NCI-H2227 (cell line): ENCODE measurements at regions not wholly inside any gene's neighbourhood (a gene's known extent, or its start where the extent isn't known, plus 50 kb on each side); places are given as distances from the start of the nearest gene placed in this dataset.
A peak's percentile ranks its signal among the peaks of the same experiment; 100 is the strongest.

Experiments
- DNase-seq: peaks from one replicate; lab custom pipeline; 2025; ENCODE audit not compliant: unreplicated experiment; lab: John Stamatoyannopoulos, UW

DNA sequence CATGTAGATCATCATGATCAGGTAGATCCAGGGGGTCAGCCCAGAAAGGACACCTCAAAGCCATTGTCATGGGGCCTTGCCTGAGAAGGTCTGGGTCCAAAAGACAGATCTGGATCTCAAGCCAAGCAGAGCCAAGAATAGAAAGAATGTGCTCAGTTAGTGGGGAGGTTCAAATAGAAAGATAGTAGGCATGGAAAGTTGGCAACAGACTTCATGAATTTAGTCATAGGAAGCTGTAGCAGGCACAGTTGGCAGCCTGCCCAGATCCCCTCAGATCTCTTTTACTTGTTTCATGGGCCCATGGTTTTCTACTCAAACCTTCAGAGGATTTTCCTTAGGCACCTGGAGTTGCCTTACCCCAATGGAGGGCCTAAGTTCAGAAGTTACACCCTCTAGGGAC is 767.0 kb downstream of the SLC4A3 start:
- peak; percentile 12 for DNase-seq

DNA sequence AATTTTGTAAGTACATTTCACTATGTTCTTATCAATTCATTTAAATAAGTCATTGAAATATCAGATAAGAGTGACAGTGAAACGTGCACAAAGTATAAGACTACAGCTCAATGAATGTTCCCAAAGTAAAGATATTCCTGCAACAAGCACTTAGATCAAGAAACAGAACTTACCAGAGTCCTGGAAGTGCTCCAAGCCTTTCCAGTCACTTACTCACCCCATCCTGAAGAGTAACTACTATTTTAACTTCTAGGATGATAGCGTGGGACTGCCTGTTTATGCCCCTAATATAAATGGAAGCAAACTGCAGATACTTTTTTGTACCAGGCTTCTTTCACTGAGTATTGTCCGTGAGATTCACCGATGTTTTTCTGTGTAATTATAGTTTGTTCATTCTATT is 768.9 kb downstream of the SLC4A3 start:
- no peak for DNase-seq

DNA sequence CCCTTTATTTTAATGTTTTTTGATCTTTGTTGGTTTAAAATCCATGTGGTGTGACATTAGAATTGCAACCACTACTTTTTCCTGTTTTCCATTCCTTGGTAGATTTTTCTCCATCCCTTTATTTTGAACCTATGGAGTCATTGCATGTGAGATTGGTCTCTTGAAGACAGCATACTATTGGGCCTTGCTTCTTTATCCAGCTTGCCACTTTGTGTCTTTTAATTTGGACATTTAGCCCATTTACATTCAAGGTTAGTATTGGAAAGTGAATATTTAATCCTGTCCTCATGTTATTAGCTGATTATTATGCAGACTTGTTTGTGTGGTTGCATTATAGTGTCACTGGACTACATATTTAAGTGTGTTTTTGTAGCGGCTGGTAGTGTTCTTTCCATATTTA is 782.9 kb downstream of the SLC4A3 start:
- DNase-seq, result no peak

DNA sequence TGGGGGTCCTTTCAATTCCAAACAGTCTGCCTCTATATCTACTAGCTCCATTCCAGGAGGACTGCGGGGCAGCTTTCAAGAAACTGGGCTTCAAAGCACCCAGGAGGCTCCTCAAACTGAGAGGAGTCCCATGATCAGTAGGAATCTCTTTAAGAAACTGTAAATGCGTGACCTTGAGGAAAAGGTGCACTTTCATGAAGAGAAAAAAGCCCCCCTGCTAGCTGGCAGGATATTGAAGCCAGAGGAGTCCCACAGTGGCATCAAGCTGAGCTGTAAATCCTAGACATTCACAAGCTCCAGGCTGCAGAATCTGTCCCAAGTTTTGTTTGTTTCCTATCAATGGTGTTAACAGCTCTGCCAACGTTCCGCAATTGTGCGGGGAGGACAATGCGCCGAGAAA is 790.1 kb downstream of the SLC4A3 start:
- no peak for DNase-seq

DNA sequence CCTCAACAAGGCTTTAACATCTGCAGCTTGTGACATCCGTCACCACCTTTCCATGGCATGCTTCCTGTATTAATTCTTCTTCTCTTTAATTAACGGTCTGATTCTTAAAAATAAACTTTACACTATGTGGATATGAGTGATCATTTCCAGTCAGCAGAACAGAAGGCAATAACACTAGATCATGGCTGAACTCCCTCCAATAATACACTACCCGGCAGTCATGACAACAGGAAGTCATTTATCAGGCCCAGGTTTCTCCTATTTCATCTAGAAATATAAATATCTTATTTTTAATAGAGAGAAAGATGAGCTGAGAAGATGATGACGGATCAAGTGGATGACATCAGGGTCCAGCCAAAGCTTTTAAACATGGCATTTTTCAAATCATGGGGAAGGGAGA is 792.2 kb downstream of the SLC4A3 start:
- no peak for DNase-seq

DNA sequence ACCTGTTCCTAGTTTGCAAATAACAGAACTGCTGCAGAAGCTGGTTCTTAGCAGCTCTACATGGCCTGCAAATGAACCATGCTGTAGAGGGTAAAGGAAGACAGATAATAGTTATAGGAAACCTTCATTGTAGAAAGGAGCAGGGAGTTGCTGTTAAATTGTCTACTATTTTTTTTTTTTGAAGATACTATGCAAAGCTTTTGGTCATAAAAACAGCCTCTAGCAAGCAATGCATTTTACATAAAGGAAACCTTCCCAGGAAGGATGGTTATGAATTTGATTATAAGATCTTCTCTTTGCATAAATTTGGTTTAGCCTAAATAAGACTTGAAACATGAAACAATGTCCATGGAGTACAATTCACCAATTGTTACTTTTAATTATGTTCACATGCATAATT is 793.4 kb downstream of the SLC4A3 start:
- no peak for DNase-seq

DNA sequence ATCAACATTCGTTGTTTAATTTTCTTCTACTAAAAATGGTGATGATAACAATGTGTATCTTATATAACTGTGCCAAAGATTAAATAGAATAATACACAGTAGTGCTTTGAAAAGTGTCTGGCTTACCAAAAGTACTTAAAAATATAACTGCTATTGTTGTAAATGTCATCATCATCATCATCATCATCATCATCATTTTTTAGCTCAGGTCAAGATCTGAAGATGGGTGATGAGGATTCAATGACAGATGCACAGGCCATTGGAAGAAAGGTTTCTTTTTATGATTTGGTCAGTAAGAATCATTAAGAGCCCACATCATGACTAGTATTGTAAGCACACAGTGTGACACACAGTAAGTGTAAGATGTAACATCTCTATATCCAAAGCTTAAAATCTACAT is 795.2 kb downstream of the SLC4A3 start:
- no peak for DNase-seq

DNA sequence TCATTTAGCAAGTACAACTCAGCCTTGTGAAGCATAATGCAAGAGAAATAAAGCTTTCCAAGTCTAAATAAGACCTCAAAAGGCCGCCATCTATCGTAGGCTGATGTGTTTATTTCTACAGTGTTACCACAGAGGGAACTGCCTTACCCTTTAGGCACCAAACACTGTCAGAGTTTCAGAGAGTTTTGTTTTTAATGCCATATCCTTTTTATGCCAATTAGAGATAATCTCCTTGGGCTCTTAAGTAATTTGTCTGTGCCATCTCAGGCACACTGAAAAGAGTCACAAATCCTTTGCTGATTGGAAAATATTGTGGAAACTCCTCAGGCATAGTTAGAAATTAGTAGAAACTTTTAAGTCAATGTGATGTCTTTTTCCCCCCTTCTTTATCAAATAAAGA is 797.1 kb downstream of the SLC4A3 start:
- DNase-seq, result no peak

DNA sequence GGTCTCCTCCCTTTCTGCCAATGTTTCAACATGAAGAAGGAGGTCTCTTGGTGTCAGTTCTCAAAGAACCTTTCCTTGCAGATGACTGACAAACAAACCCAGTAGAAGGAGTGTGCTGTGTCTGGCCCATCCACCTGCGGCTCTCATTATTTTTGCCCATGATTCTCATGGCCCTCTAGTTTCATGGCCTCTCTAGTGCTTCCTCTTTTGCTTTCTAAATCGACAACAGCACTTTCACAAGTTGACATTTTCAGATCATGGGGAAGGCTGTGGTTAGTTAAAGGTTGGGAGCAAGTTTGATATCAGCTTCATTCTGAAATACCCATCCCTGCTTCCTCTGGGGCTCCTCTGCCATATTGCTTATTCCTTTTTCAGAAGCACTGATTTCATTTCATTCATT is 805.2 kb downstream of the SLC4A3 start:
- DNase-seq, result no peak

DNA sequence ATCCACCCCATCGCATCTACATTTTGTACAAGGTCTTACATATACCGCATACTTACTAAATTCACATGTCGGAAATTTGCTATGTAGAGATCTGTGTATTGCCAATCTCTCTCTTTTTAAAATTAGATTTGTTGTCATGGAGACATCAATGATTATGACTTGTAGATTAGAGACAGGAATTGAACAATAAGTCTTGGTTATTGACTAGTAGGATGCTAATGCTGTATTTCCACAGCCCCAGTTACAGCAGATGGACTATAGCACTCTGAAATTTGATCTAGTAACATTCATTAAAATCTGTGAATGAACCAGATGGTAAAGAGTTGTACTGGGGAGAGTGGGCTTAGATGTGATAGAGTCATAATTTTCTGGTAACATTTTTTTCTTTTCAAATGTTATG is 805.7 kb downstream of the SLC4A3 start:
- no peak for DNase-seq

DNA sequence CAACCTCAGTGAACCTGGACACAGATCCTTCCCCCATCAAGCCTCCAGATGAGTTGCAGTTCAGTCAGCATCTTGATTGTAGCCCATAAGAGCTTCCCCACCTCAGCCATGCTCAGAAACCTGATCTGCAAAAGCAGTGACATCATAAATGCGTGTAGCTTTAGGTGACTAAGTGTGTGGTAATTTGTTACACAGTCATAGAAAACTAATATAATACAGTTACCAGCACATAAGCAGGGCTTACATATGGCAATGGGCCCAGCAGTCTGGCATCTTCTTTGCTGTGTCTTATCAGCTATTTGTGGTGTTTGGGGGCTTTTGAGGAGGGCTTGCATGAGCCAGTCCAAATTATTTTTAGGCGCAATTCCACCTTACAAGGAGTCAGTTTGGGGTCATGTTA is 807.0 kb downstream of the SLC4A3 start:
- DNase-seq, result no peak

DNA sequence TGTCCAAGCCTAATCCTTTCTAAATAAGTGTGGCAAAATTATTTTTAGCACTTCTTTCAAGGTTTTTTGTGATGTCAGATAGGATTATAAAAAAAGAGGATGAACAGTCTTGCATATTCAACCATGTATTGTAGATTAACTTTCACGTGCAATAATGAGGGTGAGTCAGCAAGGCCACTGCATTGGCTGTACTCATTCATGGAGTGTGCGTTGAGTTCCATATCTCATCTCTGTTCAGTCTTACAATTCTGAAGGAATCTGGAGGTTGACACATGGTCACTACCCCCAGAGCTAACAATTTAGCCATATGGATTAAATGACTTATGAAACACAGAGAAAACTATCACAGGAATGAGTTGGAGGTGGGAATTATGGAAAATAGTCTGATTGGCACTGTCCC is 810.5 kb downstream of the SLC4A3 start:
- DNase-seq, result no peak

DNA sequence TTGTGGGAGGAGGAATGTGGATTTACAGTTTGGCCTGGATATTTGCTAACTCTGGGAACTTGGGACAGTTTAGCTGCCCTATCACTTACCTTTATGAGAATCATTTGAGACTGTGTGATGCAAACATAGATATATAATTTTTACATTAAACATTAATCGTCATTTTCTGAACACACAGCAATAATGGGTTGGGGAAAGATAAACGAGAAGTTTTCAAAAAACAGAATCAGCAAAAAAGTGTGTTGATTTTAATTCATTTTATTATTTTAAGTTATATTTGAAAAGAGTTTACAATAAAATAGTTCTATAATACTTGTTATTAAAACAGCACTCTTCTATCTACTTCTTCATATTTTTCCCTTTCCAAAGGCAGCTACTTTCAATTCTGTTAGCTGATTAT is 813.3 kb downstream of the SLC4A3 start:
- DNase-seq, result no peak

DNA sequence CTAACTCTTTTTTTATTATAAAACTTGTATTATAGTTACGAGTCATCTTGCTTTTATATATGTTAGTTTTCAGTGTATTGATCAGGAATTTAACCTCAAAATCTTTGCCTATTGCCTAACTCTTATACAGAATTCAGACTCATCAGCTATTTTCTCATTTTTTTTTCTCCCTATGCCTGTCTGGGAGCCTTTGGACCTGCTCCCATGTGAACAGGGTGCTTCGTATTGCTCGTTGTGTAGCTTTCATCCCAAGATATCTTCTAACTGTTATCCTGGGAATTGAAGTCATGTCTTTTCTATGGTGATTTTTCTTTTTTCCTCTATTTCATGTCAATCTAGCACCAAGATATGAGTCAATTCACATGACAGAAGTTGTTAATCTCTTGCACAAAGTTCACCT is 814.0 kb downstream of the SLC4A3 start:
- no peak for DNase-seq

DNA sequence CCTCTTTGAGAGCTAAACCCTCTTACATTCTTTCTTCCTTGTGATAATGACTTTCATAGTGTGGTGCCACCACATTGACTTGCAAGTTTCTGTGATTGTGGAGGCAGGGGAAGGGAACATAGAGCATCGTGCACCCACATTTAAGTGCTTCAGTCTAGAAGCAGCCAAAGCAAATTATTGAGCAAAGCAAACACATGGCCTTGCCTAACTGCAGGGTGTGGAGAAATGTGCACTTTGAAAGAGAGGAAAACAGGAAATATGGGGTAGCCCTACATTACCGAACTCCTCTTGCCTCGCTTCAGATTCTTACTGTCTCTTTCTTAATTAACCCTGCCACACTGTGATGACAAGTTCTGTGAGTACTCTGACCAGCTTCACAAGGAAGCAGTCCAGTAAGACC is 814.6 kb downstream of the SLC4A3 start:
- DNase-seq, result no peak

DNA sequence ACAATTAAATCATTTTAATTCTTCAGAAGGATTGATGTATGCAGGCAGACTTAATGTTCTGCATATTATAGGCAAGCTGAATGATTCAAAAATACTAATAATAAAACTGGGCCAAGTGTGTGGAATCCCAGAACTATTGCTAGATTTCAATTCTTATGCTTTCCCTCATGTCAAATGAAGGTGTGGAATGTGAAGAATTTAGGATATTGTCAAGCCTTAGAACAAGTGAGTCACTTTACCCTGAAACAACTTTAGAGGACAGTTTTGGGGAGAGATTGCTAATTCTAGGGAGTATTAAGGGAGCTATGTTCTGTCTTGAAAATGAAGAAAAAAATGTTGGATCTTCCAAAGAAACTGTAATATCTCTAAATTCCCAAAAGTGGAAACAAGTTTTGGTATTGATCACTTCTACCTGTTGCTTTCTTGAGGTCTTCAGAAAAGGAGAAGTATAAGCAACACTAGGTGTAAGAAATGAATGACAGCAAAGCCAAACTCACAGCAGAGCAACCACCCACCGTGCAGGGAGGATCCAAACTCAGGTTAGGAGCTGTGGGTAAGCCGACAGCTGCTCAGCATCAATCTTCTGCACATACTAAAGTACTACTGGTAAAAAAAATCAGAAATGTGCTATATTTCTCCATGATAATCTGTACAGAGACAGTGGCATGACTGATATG is 818.1 kb downstream of the SLC4A3 start:
- DNase-seq, result no peak

DNA sequence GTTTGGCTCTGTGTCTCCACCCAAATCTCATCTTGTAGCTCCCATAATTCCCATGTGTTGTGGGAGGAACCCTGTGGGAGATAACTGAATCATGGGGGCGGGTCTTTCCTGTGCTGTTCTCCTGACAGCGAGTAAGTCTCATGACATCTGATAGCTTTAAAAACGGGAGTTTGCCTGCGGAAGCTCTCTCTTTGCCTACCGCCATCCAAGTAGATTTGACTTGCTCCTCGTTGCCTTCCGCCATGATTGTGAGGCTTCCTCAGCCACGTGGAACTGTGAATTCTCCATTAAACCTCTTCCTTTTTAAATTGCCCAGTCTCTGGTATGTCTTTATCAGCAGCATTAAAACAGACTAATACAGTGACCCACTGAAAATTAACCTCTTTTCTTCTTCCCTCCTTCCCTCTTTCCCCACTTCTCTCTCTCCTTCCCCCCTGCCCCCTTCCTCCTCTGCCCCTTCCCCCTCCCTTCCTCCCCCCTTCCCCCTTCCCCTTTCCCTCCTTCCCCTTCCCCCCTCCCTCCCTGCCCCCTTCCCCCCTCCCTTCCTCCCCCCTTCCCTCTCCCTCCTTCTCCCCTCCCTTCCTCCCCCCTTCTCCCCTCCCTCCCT is 818.8 kb downstream of the SLC4A3 start:
- no peak for DNase-seq

DNA sequence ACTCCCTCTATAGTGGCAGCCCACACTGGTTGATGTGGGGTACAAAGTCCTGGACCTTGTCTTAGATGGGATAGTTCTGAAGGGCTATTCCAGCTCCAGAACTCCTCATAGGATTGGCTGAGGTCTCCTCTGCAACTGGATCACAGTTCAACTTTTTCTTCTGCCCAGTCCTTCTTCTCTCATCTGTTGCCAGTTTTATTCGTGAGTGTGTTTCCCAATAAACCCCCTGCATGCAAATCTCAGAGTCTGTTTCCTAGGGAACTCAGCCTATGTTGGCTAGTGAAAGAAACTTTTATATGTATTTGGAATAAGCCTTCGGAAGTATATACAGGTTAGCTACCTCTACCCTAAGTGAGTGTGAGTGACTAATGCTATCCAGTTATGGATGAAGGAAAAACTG is 823.4 kb downstream of the SLC4A3 start:
- no peak for DNase-seq

DNA sequence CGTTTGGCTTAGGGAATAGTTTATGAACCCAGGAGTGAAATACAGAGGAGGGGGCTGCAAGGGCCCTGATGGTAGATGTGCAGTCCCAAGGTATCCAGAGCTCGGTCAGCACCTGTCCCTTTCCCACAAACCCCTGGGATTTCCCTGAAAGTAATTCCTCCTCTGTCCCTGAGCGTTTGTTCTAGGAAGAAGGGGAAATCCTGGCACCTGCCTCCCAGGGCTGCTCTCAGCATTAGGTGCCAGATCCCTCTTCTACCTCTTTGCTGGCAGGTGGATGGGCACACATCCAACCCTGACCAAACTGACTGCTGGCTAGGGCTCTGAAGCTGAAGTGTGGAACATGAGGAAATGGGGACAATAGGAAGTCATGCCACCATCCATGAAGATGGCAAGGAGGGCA is 824.0 kb downstream of the SLC4A3 start:
- no peak for DNase-seq

DNA sequence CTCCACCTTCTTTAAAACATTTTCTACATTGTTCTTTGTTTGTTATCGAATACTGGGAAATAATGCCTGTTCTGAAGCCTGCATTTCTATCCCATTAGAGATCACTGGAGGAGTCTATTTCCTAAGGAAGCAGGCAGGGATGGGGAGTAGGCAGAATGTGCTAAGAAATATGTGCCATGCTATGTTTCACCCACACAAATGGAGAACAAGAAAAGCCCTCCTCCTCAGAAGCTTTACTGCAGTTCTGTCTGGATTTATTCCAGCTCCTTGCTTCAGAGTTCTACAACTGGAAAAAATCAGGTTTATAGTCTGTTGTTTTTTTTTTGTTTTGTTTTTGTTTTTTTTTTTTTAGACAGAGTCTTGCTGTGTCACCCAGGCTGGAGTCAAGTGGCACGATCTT is 825.1 kb downstream of the SLC4A3 start:
- DNase-seq, result no peak

DNA sequence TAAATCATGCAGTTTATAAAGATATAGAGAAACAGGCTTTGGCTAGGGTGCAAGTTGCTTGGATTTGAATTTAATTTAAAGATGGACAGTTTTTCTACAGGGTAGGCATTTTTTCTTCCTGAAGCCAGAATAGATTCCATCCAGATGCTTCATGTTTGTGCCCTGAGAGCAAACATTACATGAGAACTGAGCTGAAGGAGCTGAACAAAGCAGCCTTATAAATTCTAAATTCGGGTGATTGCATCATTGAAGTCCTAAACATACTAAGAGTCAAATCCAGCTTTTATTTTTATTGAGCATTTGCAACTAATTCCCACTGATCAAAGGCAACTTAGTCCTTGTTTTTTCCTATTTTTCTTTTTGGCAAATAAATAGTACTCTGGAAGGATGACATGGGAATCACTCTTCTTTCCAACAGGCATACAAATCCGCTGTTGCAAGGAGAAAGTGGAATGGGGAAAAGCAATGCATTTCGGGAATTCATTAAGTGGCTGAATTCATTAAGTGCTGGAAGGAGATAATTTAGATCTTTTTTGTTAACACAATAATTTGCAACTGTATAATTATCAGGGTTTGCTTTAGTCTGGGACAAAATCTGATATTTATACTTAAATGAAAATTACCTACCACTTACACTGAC is 828.0 kb downstream of the SLC4A3 start:
- DNase-seq, result no peak

DNA sequence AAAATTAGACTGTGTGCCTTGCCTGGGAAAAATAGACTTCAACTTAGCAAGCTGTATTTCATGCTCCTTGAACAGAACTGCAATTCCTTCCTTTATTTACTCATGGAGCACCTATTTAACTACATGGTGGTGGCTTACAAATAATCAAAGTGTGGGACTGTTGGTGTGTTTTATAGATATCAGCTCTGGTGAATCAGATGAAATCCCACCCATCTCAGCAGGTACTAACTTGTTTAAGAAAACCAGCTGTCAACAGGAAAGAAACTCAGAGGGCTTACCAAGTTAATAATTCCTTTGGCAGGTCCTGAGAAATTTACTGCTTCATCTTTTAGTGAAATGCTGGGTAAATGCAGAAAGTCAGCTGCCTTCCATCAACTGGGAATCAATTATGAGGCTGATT is 830.6 kb downstream of the SLC4A3 start:
- no peak for DNase-seq
